Liver (tissue), 3 donors: ENCODE measurements at regions not wholly inside any gene's neighbourhood (a gene's known extent, or its start where the extent isn't known, plus 50 kb on each side); places are given as distances from the start of the nearest gene placed in this dataset.

Experiments
- CTCF ChIP-seq: fragments of 150-350 bp; IDR thresholded peaks from 2 replicates; pipeline ENCODE4 v1.5.1; 2017; ENCODE audit warnings: improper control_type of control experiment, low read depth, low read length; ENCODE audit not compliant: missing input control
- HNF4A ChIP-seq, 2 donors: conservative IDR thresholded peaks; 2 replicates each; pipeline ENCODE4 v1.6.1; 2016; ENCODE audit warnings: antibody characterized with exemption in 2 of 2, mild to moderate bottlenecking in 2 of 2
- REST ChIP-seq: IDR thresholded peaks from 2 replicates; pipeline ENCODE4 v1.6.1; 2016; ENCODE audit warnings: antibody characterized with exemption, mild to moderate bottlenecking
- donor health status: healthy.
- donor health status: healthy.

DNA sequence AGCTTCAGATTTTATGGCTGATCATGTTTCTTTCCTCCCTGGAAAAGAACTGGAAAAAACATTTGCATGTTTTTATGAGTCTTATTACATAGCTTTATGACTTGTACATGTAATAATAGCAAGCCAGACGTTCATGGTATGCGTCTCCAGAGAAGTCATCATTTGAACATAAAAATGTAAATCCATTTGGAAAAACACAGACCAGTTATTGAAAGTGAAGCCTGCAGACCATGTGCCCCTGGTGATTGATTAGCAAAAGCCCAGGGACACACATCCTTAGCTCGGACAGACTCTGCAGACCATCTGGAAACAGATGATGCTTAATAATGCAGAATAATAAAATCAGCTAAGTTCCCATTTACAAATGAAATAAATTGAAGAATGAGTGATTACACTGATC is 283.1 kb downstream of the TDRD15 start:
- TF ChIP-seq CTCF (no peak), REST (no peak), HNF4A (conservative IDR thresholded peaks at IDR 0.05) (no peak)
